ENCODE measurements at regions not wholly inside any gene's neighbourhood (a gene's known extent, or its start where the extent isn't known, plus 50 kb on each side); places are given as distances from the start of the nearest gene placed in this dataset.

GRCh38 chr3:162802228-162802965 is 1305.8 kb downstream of the OTOL1 start:
- H3K27me3 ChIP-seq = no peaks in the 10 kb centered on the region
- no peaks in the 10 kb centered on the region for H3K9me3 ChIP-seq
- DNase-seq = no peak
- H3K4me1 ChIP-seq = no peaks in the 10 kb centered on the region
- H3K27ac ChIP-seq = no peak overlapping the region
- TF ChIP-seq POLR2A (IDR thresholded peaks at IDR 0.05) (no peak), POLR2AphosphoS5 (IDR thresholded peaks at IDR 0.05) (no peak), EP300 (IDR thresholded peaks at IDR 0.05) (no peak)
- TF ChIP-seq, protein P1, sequence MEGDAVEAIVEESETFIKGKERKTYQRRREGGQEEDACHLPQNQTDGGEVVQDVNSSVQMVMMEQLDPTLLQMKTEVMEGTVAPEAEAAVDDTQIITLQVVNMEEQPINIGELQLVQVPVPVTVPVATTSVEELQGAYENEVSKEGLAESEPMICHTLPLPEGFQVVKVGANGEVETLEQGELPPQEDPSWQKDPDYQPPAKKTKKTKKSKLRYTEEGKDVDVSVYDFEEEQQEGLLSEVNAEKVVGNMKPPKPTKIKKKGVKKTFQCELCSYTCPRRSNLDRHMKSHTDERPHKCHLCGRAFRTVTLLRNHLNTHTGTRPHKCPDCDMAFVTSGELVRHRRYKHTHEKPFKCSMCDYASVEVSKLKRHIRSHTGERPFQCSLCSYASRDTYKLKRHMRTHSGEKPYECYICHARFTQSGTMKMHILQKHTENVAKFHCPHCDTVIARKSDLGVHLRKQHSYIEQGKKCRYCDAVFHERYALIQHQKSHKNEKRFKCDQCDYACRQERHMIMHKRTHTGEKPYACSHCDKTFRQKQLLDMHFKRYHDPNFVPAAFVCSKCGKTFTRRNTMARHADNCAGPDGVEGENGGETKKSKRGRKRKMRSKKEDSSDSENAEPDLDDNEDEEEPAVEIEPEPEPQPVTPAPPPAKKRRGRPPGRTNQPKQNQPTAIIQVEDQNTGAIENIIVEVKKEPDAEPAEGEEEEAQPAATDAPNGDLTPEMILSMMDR (IDR thresholded peaks at IDR 0.05) = no peak
- no peaks in the 10 kb centered on the region for H3K36me3 ChIP-seq
- ATAC-seq (ENCODE audit: low FRiP score in 2 of 2) = no peak
- WGBS, 2 donors = 81% methylated on average over 4 of the region's 4 CpGs; no CpG with 5 or more reads in 1 of the 2 donors
- no peak overlapping the region for H3K4me3 ChIP-seq

DNA sequence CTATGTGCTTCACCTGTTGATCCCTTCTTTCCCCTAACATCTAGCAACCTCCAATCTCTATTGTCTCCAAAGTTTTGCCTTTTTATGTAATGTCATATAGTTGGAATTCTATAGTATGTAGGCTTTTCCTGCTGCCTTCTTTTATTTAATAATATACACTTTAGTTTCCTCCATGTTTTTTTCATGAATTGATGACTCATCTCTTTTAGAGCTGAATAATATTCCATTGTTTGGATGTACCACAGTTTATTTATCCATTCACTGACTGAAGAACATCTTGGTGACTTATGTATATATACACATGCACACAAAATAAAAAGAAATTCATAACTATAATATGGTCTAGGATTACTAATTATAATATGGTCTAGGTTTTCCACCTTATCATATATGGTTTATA is 1314.2 kb downstream of the OTOL1 start:
- Histone ChIP-seq H3K27me3 (no peaks in the 10 kb centered on the region), H3K36me3 (no peaks in the 10 kb centered on the region)

GRCh38 chr3:162842549-162843216 is 1346.1 kb downstream of the OTOL1 start:
- Histone ChIP-seq H3K4me3 (no peak overlapping the region), H3K27ac (no peak overlapping the region), H3K4me1 (no peaks in the 10 kb centered on the region), H3K27me3 (no peaks in the 10 kb centered on the region), H3K36me3 (no peaks in the 10 kb centered on the region), H3K9me3 (no peaks in the 10 kb centered on the region)
- no peak for DNase-seq
- TF ChIP-seq, protein P1 (IDR thresholded peaks at IDR 0.05) = no peak
- no peak for TF ChIP-seq EP300 (IDR thresholded peaks at IDR 0.05)
- TF ChIP-seq POLR2AphosphoS5 (IDR thresholded peaks at IDR 0.05) = no peak
- no peak for TF ChIP-seq POLR2A (IDR thresholded peaks at IDR 0.05)
- no peak for ATAC-seq (ENCODE audit: low FRiP score in 2 of 2)
- 89% methylated on average over 4 of the region's 4 CpGs; no CpG with 5 or more reads in 1 of the 2 donors for WGBS, 2 donors

More for the DNA sequence above, 1314.2 kb downstream of the OTOL1 start:
- H3K4me3 ChIP-seq = no peak overlapping the region
- no peaks in the 10 kb centered on the region for H3K4me1 ChIP-seq
- ATAC-seq (ENCODE audit: low FRiP score in 2 of 2) = no peak
- no peaks in the 10 kb centered on the region for H3K9me3 ChIP-seq
- TF ChIP-seq POLR2A (IDR thresholded peaks at IDR 0.05) (no peak), POLR2AphosphoS5 (IDR thresholded peaks at IDR 0.05) (no peak), EP300 (IDR thresholded peaks at IDR 0.05) (no peak)
- TF ChIP-seq, protein P1 (IDR thresholded peaks at IDR 0.05) = no peak
- DNase-seq = no peak
- H3K27ac ChIP-seq = no peak overlapping the region

- no peaks in the 10 kb centered on the region for H3K27me3 ChIP-seq
- H3K4me1 ChIP-seq = no peaks in the 10 kb centered on the region
- H3K27ac ChIP-seq = no peak overlapping the region
- ATAC-seq (ENCODE audit: low FRiP score in 2 of 2) = no peak
- H3K4me3 ChIP-seq = no peak overlapping the region
- H3K36me3 ChIP-seq = no peaks in the 10 kb centered on the region
- WGBS, 2 donors = 63% methylated on average over 6 of the region's 6 CpGs; no CpG with 5 or more reads in 1 of the 2 donors
- no peak for DNase-seq
- H3K9me3 ChIP-seq = no peaks in the 10 kb centered on the region
- TF ChIP-seq POLR2A (IDR thresholded peaks at IDR 0.05) (no peak), EP300 (IDR thresholded peaks at IDR 0.05) (no peak), POLR2AphosphoS5 (IDR thresholded peaks at IDR 0.05) (no peak)
- TF ChIP-seq, protein P1 (IDR thresholded peaks at IDR 0.05) = no peak
Measured at GRCh38 chr3:162845918-162846317, 1349.3 kb downstream of the OTOL1 start.

Measured in upper lobe of left lung (tissue), 6 donors.